ENCODE measurements at regions not wholly inside any gene's neighbourhood (a gene's known extent, or its start where the extent isn't known, plus 50 kb on each side); places are given as distances from the start of the nearest gene placed in this dataset.

- no peak for TF ChIP-seq EZH2 (IDR thresholded peaks at IDR 0.05; ENCODE audit: borderline replicate concordance, low read depth, low read length, poor library complexity, severe bottlenecking)
- no peak for TF ChIP-seq CTCF (conservative IDR thresholded peaks at IDR 0.05; ENCODE audit: low read depth, low read length)
Measured at GRCh38 chr4:131159261-131159660, 1989.8 kb upstream of the PCDH10 start.

Data from A673 (cell line).